NT2/D1 (cell line): ENCODE measurements at regions not wholly inside any gene's neighbourhood (a gene's known extent, or its start where the extent isn't known, plus 50 kb on each side); places are given as distances from the start of the nearest gene placed in this dataset.

Experiments
- SUZ12 ChIP-seq: IDR thresholded peaks from 2 replicates; pipeline ENCODE4 v1.6.1; 2011; ENCODE audit not compliant: insufficient read length, insufficient read depth; ENCODE audit errors: extremely low read depth
- YY1 ChIP-seq: IDR thresholded peaks from 2 replicates; pipeline ENCODE4 v1.6.1; 2011; ENCODE audit not compliant: insufficient read length, insufficient read depth
- ZNF274 ChIP-seq: IDR thresholded peaks from 2 replicates; pipeline ENCODE4 v1.6.1; 2011; ENCODE audit warnings: mild to moderate bottlenecking, low read depth, low read length

- TF ChIP-seq YY1 (no peak), ZNF274 (no peak), SUZ12 (no peak)
These were observed 249.8 kb downstream of the STK31 start for GRCh38 chr7:23959821-23960220.
